ENCODE measurements at regions not wholly inside any gene's neighbourhood (a gene's known extent, or its start where the extent isn't known, plus 50 kb on each side); places are given as distances from the start of the nearest gene placed in this dataset.
A peak's percentile ranks its signal among the peaks of the same experiment; 100 is the strongest.

DNA sequence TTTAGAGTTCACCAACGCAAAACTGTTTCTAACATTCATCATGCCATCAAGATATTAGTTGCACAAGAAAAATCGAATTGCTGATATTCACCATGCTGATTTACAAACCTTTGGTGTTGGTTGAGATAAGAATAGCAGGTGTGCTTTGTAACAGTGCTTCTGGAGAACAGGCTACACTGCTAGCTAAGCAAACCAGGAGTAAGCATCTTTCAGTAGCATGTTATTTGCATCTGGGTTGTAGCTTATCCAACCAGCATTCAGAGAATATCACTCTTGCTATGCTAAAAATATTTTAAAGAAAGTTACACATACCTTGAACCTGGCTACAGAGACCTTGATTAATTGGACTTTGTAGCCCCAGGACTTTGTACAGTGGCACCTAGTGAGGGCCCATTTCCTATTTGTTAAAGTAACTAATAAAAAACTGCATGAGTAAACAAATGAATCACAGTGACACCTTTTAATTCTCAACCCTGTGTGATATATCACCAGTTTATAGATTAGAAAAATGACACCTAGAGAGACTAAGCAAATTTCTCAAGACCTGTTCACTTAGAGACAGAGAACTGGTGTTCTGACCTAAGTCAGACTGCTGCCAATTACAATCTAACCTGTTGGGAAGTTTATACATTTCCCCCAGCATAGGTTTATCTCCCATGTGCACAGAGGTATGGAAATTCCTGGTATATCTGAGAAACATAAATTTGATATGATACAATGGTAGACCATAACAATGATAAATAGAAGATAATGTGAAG is 435.5 kb upstream of the TGFBR2 start:
- FAIRE-seq: no peak

GRCh38 chr3:30174357-30174756 is 432.0 kb upstream of the TGFBR2 start:
- no peak for FAIRE-seq

GRCh38 chr3:30180310-30181177 is 425.9 kb upstream of the TGFBR2 start:
- FAIRE-seq: no peak

DNA sequence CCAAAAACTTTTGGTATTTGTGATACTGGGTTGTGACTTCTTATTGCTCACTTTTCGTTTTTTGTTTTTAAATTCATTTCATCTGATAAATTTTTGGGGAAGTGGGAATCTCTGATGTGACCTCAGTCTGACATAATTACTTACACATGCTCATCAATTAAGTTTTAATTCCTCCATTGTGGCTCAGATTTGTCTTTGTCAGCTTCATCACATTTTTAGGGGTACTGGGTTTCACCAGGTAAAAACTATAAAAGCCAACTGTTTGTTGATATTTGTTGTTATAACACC is 425.3 kb upstream of the TGFBR2 start:
- FAIRE-seq: no peak

GRCh38 chr3:30181581-30181980 is 424.8 kb upstream of the TGFBR2 start:
- no peak for FAIRE-seq

DNA sequence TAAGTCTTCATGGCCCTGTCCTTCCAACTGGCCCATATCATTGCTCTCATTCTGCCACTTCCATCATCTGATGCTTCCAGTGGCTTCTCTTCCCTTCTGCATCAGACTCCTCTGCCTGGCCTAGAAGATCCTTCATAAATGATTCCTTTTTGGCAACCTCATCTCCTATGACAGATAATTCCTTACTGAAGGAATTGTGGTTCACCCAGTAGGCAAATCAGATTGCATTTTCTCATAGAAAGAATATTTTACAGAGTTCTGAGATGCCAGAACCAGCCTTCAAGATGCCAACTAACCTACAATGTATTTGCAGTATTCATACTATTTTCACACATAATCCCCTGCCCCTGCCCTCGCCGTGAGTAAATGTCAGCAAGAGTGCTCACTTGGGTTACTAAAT is 423.0 kb upstream of the TGFBR2 start:
- FAIRE-seq: no peak

GRCh38 chr3:30184091-30184810 is 422.1 kb upstream of the TGFBR2 start:
- no peak for FAIRE-seq

- FAIRE-seq: no peak
Measured at GRCh38 chr3:30185872-30186271, 420.5 kb upstream of the TGFBR2 start.

DNA sequence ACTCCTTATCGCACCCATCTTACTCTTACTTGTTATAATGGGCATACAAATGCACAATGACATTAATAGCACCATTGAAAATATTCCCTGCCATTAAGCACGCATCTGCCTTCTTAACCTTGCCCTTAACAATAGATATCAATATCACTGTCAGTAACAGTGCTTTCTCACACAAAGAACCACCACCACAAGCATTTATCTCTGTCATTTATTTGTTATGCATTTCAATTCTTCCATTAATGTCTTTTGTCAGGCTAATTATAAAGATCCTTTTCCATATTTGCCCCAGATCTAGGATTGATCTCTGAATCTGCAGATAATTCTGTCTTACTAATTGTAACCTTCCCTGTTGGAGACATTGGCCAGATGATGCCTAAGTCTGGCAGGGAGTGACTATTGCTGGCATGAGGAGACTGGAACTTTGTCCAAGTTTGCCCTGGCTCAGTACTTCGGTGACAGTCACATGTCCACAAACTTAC is 419.6 kb upstream of the TGFBR2 start:
- FAIRE-seq: no peak

DNA sequence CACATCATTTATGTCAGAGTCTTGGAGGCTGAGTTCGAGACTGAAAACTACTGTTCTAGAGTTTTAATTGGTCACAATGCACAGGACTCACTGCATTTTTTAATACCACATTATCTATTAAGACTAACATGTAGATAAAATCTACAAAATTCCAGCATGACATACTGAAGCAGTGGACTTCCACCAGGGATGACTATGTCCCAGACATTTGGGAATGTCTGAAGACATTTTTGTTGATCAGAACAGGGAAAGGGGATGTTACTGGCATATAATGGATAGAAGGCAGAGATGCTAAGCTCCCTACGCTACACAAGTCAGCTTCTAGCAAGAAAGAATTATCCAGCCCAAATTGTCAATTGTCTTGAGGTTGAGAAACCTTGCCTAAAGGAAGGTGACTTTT is 419.0 kb upstream of the TGFBR2 start:
- FAIRE-seq: no peak

DNA sequence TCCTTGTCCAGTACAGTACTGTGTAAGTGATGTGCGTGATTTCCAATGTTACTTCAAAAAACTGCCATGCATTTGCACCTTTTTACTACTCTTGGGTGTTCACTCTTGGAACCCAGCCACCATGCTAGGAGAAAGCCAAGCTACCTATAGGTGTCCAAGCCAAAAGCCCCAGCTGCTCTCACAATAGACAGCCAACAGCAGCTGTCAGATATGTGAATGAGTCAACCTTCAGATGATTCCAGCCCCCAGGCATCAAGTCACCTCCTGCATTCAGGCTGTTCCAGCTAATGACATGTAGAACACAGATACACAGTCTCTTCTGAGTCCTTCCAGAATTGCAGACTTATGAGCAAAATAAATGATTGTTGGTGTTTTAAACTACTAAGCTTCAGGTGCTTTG is 417.7 kb upstream of the TGFBR2 start:
- no peak for FAIRE-seq

- FAIRE-seq: no peak
Measured at GRCh38 chr3:30189900-30190299, 416.5 kb upstream of the TGFBR2 start.

GRCh38 chr3:30193625-30194044 is 412.8 kb upstream of the TGFBR2 start:
- FAIRE-seq: peak; percentile 62

GRCh38 chr3:30195352-30195751 is 411.0 kb upstream of the TGFBR2 start:
- FAIRE-seq: no peak

DNA sequence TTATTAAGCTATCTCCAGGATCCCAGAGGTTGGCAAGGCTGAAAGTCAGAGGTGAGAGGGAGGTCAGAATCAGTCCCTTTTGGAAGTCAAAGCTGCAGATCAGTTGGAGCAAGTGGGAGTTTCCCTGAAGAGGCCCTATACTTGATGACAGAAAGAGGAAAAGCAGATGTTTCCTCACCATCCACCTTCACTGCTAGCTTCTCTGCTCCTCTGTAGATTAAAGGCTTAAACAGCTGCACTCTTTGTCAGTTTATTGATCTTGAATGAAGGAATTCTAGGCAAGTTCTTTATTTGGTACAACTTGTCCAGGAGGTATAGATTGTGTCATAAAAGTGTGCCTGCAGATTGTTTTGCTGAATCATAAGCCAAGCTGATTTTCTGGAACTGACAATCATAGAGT is 408.2 kb upstream of the TGFBR2 start:
- no peak for FAIRE-seq

DNA sequence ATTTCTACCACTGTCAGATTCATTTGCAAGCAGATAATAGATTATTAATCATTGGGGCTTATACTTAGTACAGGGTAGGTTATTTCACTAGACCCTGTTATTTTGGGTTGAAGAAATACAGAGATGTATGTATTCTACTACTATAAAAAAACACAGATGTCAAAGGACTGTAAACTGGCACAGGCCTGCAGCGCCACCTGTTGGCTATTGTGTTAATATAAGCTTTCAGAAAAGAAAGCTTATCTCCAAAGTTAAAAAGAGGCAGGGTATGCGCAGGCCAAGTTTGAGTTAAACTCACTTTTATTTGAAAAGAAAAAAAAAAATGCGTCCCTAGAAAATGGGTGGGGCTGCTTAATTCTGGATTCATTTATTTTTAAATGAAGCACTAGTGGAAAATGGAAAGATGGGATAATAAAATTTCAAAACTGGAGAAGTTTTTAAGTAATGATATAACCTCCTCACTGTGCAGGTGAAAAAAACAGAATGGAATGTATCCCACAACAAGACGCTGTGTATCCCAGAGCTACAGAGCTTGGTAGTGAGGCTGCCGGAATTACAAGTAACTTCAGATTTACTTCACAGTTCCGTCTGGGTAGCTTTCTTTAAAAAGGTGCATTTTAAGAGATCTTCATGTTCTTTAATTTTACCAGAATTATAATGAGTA is 407.2 kb upstream of the TGFBR2 start:
- peak; percentile 88 for FAIRE-seq

GRCh38 chr3:30199855-30200254 is 406.5 kb upstream of the TGFBR2 start:
- FAIRE-seq: no peak

DNA sequence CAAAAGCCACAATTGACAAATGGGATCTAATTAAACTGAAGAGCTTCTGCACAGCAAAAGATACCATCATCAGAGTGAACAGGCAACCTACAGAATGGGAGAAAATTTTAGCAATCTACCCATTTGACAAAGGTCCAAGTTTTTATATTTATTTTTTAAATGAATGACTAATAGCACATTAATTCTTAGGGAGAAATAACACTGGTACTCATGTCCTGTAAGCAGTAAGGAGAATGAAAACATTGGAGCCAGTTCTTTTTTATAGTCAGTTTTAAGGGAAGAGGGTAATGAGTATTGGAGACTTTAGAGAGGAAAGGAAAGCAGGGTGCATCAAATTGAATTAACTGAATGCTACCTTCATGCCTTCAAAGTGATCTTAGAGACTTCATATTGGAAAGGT is 404.7 kb upstream of the TGFBR2 start:
- FAIRE-seq: no peak

DNA sequence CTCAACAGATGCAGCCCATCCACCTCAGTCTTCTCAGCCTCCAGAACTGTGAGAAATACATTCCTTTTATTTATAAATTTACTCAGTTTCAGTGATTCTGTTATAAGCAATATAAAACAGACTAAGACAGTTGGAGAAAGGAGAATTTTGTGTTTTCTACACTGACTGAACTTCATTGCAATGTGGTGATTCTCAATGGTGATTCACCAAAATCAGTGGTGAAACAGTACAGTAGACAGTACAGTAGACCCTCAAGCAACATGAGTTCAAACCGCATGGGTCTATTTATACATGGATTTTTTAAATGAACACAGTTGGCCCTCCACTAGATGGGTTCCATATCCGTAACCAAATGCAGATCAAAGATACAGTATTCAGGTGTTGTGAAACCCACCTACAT is 403.1 kb upstream of the TGFBR2 start:
- no peak for FAIRE-seq

- no peak for FAIRE-seq
Measured at GRCh38 chr3:30204126-30204525, 402.3 kb upstream of the TGFBR2 start.

DNA sequence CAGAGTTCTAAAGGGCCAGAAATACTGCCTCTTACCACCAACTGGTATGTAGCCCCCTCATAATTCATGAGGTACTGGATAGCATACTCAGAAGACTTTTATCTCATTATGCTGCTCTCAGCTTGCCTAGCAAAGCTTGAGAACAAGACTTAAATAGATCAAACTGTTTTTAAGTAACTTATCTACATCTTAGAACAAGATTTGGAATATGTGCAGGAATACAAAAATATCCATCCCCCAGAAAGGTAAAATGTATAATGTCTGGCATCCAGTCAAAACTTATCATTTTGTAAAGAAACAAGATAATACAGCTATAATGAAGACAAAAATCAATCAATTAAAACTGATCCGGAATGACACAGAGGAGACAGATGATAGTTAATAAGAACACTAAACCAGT is 400.4 kb upstream of the TGFBR2 start:
- no peak for FAIRE-seq

DNA sequence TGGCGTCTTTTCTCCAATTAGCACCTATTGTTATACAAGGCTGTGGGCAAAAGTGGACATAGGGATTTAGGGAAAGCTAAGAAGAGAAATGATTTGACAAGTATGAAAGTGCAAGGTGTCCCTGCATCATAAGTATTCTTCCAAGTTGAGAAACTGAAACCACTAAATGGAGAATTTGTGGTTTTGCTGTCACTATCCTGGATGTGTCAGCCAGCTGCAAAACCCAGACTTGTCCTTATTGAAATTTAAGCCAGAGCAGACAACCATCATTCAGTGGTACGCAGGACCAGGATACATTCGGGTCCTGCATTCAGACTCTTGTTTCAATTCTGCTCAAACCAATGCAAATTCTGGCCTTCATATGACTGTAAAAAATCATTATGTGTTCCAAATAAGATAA is 384.8 kb upstream of the TGFBR2 start:
- no peak for FAIRE-seq

DNA sequence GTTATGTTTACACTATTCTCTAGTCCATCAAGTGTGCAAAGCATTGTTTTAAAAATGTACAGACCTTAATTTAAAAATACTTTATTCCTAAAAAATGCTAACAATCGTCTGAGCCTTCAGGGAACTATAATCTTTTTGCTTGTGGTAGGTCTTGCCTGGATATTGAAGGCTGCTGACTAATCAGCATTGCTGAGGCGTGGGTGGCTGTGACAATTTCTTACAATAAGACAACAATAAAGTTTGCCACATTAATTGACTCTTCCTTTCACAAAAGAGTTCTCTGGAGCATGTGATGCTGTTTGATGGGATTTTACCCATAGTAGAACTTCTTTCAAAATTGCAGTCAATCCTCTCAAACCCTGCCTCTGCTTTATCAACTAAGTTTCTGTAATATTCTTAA is 384.0 kb upstream of the TGFBR2 start:
- FAIRE-seq: no peak
